ENCODE measurements at regions not wholly inside any gene's neighbourhood (a gene's known extent, or its start where the extent isn't known, plus 50 kb on each side); places are given as distances from the start of the nearest gene placed in this dataset.

DNA sequence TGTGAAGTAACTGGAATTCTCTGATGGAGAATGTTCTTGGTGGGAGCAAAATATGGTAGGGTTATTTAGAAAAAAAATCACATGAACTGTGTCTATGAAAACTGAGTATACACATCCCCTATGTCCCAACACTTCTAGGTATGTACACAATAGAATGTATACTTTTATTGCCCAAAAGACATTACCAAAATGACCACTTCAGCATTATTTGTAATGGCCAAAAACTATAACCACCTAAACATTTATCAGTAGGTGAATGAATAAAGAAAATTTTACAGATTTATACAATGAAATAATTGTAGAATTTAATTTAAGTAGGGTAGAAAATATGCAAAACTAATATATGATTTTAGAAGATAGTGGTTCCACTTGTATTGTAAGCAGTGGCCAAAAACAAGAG, 462.8 kb downstream of the KCNJ3 start:
- Histone ChIP-seq H3K36me3 (ENCODE audit: insufficient read depth) (no peaks in the 10 kb centered on the region), H2AFZ (no peak overlapping the region), H3K4me2 (no peak overlapping the region), H3K27ac (ENCODE audit: low read depth) (no peak overlapping the region), H3K4me1 (ENCODE audit: insufficient read depth) (no peaks in the 10 kb centered on the region), H3F3A (replicated peaks; ENCODE audit: low read depth) (no peaks in the 10 kb centered on the region), H4K20me1 (replicated peaks; ENCODE audit: insufficient read depth) (no peaks in the 10 kb centered on the region), H3K27me3 (ENCODE audit: insufficient read depth) (no peaks in the 10 kb centered on the region), H3K79me2 (replicated peaks; ENCODE audit: insufficient read depth) (no peaks in the 10 kb centered on the region), H3K9me2 (ENCODE audit: insufficient read depth) (no peaks in the 10 kb centered on the region), H3K4me3 (no peak overlapping the region)
- ATAC-seq (no peak), DNase-seq (ENCODE audit: low spot score) (no peak)
- no peaks in the 10 kb centered on the region for H3K4me1 Mint-ChIP-seq
- TF ChIP-seq, protein P1, sequence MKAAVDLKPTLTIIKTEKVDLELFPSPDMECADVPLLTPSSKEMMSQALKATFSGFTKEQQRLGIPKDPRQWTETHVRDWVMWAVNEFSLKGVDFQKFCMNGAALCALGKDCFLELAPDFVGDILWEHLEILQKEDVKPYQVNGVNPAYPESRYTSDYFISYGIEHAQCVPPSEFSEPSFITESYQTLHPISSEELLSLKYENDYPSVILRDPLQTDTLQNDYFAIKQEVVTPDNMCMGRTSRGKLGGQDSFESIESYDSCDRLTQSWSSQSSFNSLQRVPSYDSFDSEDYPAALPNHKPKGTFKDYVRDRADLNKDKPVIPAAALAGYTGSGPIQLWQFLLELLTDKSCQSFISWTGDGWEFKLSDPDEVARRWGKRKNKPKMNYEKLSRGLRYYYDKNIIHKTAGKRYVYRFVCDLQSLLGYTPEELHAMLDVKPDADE (IDR thresholded peaks at IDR 0.05): no peak
- TF ChIP-seq JUNB (IDR thresholded peaks at IDR 0.05; ENCODE audit: unreplicated experiment) (no peak), POLR2AphosphoS5 (IDR thresholded peaks at IDR 0.05; ENCODE audit: low read depth) (no peak), ZNF331 (CRISPR knock-in tag; IDR thresholded peaks at IDR 0.05; ENCODE audit: low read depth) (no peak), EZH2phosphoT487 (IDR thresholded peaks at IDR 0.05; ENCODE audit: unreplicated experiment) (no peak), STAT1 (IDR thresholded peaks at IDR 0.05; ENCODE audit: unreplicated experiment) (no peak), ZNF114 (CRISPR knock-in tag; IDR thresholded peaks at IDR 0.05) (no peak), CREB1 (CRISPR knock-in tag; IDR thresholded peaks at IDR 0.05; ENCODE audit: low read depth) (no peak), NANOG (IDR thresholded peaks at IDR 0.05; ENCODE audit: borderline replicate concordance) (no peak), EZH2 (IDR thresholded peaks at IDR 0.05; ENCODE audit: low read depth, unreplicated experiment) (no peak)
- TF ChIP-seq, protein P2, sequence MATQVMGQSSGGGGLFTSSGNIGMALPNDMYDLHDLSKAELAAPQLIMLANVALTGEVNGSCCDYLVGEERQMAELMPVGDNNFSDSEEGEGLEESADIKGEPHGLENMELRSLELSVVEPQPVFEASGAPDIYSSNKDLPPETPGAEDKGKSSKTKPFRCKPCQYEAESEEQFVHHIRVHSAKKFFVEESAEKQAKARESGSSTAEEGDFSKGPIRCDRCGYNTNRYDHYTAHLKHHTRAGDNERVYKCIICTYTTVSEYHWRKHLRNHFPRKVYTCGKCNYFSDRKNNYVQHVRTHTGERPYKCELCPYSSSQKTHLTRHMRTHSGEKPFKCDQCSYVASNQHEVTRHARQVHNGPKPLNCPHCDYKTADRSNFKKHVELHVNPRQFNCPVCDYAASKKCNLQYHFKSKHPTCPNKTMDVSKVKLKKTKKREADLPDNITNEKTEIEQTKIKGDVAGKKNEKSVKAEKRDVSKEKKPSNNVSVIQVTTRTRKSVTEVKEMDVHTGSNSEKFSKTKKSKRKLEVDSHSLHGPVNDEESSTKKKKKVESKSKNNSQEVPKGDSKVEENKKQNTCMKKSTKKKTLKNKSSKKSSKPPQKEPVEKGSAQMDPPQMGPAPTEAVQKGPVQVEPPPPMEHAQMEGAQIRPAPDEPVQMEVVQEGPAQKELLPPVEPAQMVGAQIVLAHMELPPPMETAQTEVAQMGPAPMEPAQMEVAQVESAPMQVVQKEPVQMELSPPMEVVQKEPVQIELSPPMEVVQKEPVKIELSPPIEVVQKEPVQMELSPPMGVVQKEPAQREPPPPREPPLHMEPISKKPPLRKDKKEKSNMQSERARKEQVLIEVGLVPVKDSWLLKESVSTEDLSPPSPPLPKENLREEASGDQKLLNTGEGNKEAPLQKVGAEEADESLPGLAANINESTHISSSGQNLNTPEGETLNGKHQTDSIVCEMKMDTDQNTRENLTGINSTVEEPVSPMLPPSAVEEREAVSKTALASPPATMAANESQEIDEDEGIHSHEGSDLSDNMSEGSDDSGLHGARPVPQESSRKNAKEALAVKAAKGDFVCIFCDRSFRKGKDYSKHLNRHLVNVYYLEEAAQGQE (IDR thresholded peaks at IDR 0.05; ENCODE audit: unreplicated experiment): no peak
- TF ChIP-seq, protein P3, sequence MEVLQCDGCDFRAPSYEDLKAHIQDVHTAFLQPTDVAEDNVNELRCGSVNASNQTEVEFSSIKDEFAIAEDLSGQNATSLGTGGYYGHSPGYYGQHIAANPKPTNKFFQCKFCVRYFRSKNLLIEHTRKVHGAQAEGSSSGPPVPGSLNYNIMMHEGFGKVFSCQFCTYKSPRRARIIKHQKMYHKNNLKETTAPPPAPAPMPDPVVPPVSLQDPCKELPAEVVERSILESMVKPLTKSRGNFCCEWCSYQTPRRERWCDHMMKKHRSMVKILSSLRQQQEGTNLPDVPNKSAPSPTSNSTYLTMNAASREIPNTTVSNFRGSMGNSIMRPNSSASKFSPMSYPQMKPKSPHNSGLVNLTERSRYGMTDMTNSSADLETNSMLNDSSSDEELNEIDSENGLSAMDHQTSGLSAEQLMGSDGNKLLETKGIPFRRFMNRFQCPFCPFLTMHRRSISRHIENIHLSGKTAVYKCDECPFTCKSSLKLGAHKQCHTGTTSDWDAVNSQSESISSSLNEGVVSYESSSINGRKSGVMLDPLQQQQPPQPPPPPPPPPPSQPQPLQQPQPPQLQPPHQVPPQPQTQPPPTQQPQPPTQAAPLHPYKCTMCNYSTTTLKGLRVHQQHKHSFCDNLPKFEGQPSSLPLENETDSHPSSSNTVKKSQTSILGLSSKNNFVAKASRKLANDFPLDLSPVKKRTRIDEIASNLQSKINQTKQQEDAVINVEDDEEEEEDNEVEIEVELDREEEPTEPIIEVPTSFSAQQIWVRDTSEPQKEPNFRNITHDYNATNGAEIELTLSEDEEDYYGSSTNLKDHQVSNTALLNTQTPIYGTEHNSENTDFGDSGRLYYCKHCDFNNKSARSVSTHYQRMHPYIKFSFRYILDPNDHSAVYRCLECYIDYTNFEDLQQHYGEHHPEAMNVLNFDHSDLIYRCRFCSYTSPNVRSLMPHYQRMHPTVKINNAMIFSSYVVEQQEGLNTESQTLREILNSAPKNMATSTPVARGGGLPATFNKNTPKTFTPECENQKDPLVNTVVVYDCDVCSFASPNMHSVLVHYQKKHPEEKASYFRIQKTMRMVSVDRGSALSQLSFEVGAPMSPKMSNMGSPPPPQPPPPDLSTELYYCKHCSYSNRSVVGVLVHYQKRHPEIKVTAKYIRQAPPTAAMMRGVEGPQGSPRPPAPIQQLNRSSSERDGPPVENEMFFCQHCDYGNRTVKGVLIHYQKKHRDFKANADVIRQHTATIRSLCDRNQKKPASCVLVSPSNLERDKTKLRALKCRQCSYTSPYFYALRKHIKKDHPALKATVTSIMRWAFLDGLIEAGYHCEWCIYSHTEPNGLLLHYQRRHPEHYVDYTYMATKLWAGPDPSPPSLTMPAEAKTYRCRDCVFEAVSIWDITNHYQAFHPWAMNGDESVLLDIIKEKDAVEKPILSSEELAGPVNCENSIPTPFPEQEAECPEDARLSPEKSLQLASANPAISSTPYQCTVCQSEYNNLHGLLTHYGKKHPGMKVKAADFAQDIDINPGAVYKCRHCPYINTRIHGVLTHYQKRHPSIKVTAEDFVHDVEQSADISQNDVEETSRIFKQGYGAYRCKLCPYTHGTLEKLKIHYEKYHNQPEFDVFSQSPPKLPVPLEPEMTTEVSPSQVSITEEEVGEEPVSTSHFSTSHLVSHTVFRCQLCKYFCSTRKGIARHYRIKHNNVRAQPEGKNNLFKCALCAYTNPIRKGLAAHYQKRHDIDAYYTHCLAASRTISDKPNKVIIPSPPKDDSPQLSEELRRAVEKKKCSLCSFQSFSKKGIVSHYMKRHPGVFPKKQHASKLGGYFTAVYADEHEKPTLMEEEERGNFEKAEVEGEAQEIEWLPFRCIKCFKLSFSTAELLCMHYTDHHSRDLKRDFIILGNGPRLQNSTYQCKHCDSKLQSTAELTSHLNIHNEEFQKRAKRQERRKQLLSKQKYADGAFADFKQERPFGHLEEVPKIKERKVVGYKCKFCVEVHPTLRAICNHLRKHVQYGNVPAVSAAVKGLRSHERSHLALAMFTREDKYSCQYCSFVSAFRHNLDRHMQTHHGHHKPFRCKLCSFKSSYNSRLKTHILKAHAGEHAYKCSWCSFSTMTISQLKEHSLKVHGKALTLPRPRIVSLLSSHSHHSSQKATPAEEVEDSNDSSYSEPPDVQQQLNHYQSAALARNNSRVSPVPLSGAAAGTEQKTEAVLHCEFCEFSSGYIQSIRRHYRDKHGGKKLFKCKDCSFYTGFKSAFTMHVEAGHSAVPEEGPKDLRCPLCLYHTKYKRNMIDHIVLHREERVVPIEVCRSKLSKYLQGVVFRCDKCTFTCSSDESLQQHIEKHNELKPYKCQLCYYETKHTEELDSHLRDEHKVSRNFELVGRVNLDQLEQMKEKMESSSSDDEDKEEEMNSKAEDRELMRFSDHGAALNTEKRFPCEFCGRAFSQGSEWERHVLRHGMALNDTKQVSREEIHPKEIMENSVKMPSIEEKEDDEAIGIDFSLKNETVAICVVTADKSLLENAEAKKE (CRISPR knock-in tag; IDR thresholded peaks at IDR 0.05): no peak
- TF ChIP-seq, protein P4, sequence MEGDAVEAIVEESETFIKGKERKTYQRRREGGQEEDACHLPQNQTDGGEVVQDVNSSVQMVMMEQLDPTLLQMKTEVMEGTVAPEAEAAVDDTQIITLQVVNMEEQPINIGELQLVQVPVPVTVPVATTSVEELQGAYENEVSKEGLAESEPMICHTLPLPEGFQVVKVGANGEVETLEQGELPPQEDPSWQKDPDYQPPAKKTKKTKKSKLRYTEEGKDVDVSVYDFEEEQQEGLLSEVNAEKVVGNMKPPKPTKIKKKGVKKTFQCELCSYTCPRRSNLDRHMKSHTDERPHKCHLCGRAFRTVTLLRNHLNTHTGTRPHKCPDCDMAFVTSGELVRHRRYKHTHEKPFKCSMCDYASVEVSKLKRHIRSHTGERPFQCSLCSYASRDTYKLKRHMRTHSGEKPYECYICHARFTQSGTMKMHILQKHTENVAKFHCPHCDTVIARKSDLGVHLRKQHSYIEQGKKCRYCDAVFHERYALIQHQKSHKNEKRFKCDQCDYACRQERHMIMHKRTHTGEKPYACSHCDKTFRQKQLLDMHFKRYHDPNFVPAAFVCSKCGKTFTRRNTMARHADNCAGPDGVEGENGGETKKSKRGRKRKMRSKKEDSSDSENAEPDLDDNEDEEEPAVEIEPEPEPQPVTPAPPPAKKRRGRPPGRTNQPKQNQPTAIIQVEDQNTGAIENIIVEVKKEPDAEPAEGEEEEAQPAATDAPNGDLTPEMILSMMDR (conservative IDR thresholded peaks at IDR 0.05; ENCODE audit: low read depth in 2 of 2): no peak
- no peak overlapping the region for H3K27ac Mint-ChIP-seq
- H3K9me3 Mint-ChIP-seq: no peaks in the 10 kb centered on the region
- H3K36me3 Mint-ChIP-seq (ENCODE audit: low read depth): no peaks in the 10 kb centered on the region
- H3K27me3 Mint-ChIP-seq (ENCODE audit: insufficient read depth, low read depth, poor library complexity): no peaks in the 10 kb centered on the region
- H3K4me3 Mint-ChIP-seq: no peak overlapping the region

Data from GM23338 (cell line).